K562 (cell line): ENCODE measurements at regions not wholly inside any gene's neighbourhood (a gene's known extent, or its start where the extent isn't known, plus 50 kb on each side); places are given as distances from the start of the nearest gene placed in this dataset.

Experiments used
- ATAC-seq: fragments of 200-7000 bp; cut with Tn5 transposase; 3 replicates; pipeline ENCODE4 v1.9.1; 2020; ENCODE audit warnings: moderate library complexity
- BruUV-seq: library from RNA; stranded (reverse); fragments of 400-500 nt; replicated peaks from 2 replicates; lab custom pipeline; 2021; lab: Mats Ljungman, UMichigan
- CTCF ChIA-PET: fragments of 300-600 bp; formaldehyde crosslinking; extraction: SDS; loops from one replicate; lab custom pipeline; 2021; ENCODE audit warnings: low intra/inter-chr PET ratio; lab: Yijun Ruan, JAX
- POLR2A ChIA-PET: fragments of 300-600, 350-650 bp; sonication (Branson Sonifier 250); formaldehyde crosslinking; extraction: SDS; loops from one replicate; lab custom pipeline; 2021; ENCODE audit warnings: antibody characterized with exemption, inconsistent platforms; lab: Yijun Ruan, JAX
- DNase-seq, 4 experiments: peaks; one replicate each; pipeline versions ENCODE4 v3.0.0 to v3.0.0-alpha.2; 2011 to 2018; ENCODE audit warnings: low spot score in 3 of 4, mixed read lengths in 3 of 4; ENCODE audit errors: extremely low read depth in 1 of 4
- FAIRE-seq: peaks from 2 replicates; lab custom pipeline; 2011; peaks lifted over from hg19 to GRCh38; lab: Jason Lieb, UNC
- H2AFZ ChIP-seq: 2 replicates; pipeline ENCODE4 v1.6.0; 2011; ENCODE audit warnings: low read depth, low read length, control low read depth, inconsistent platforms
- H3K27ac ChIP-seq: fragments of 200-600 bp; 3 replicates; pipeline ENCODE4 v1.8.0; 2011; ENCODE audit warnings: low read depth, mild to moderate bottlenecking, control low read depth, inconsistent platforms, low read length, moderate library complexity, mixed read lengths; ENCODE audit errors: extremely low read depth
- H3K27me3 ChIP-seq, 2 experiments: fragments of 300-600 bp in 1 of 2; 2 replicates in 1 of 2; 3 replicates in 1 of 2; pipeline versions ENCODE4 v1.6.0 to v1.8.0; 2011; ENCODE audit warnings: inconsistent platforms in 2 of 2, low read length in 2 of 2, mild to moderate bottlenecking in 1 of 2, mixed read lengths in 1 of 2, moderate library complexity in 1 of 2; ENCODE audit not compliant: control insufficient read depth in 2 of 2, insufficient read depth in 2 of 2
- H3K36me3 ChIP-seq: fragments of 300-600 bp; 3 replicates; pipeline ENCODE4 v1.8.0; 2011; ENCODE audit warnings: mild to moderate bottlenecking, low read length, inconsistent platforms; ENCODE audit not compliant: control insufficient read depth, insufficient read depth
- H3K4me1 ChIP-seq, 2 experiments: fragments of 200-600 bp in 1 of 2; replicated peaks in 1 of 2; 2 replicates in 1 of 2; 3 replicates in 1 of 2; pipeline versions ENCODE4 v1.5.1 to v1.8.0; 2011; ENCODE audit warnings: inconsistent platforms in 2 of 2, low read length in 2 of 2, mild to moderate bottlenecking in 1 of 2, mixed read lengths in 1 of 2, moderate library complexity in 1 of 2; ENCODE audit not compliant: control insufficient read depth in 2 of 2, insufficient read depth in 2 of 2
- H3K4me2 ChIP-seq: 2 replicates; pipeline ENCODE4 v1.6.1; 2011; ENCODE audit warnings: low read length, control low read depth, inconsistent platforms, mixed read lengths; ENCODE audit not compliant: insufficient read depth
- H3K4me3 ChIP-seq: fragments of 200-600 bp; sonication (generic), shearing (Covaris generic); 2 replicates; pipeline ENCODE4 v1.5.1; 2016; ENCODE audit warnings: control low read depth, inconsistent platforms
- H3K79me2 ChIP-seq: fragments of 200-600 bp; 3 replicates; pipeline ENCODE4 v1.8.0; 2011; ENCODE audit warnings: low read length, inconsistent platforms; ENCODE audit not compliant: control insufficient read depth, insufficient read depth
- H3K9ac ChIP-seq, 2 experiments: 2 replicates each; pipeline versions ENCODE4 v1.6.0 to v1.6.1; 2011; ENCODE audit warnings: low read depth in 2 of 2, low read length in 2 of 2, control low read depth in 1 of 2, inconsistent platforms in 1 of 2, mild to moderate bottlenecking in 1 of 2, mixed read lengths in 1 of 2; ENCODE audit not compliant: insufficient read depth in 1 of 2
- H3K9me1 ChIP-seq: one replicate; pipeline ENCODE4 v1.6.0; 2011; ENCODE audit warnings: inconsistent platforms, mild to moderate bottlenecking, low read length, moderate library complexity; ENCODE audit not compliant: control insufficient read depth, insufficient read depth
- H3K9me3 ChIP-seq: replicated peaks from 2 replicates; pipeline ENCODE4 v1.5.1; 2011; ENCODE audit warnings: low read depth, low read length, inconsistent platforms; ENCODE audit not compliant: control insufficient read depth, insufficient read depth
- H4K20me1 ChIP-seq: replicated peaks from 2 replicates; pipeline ENCODE4 v1.6.1; 2011; ENCODE audit warnings: low read length, inconsistent platforms, mixed read lengths; ENCODE audit not compliant: control insufficient read depth, insufficient read depth
- BRCA1 ChIP-seq, 2 experiments: fragments of 450-650 bp in 1 of 2; sonication (generic) in 1 of 2; formaldehyde crosslinking in 1 of 2; IDR thresholded peaks; 2 replicates each; pipeline versions ENCODE4 v1.5.0 to v1.6.1; 2017 to 2020; ENCODE audit warnings: mild to moderate bottlenecking in 1 of 2, missing genetic modification reagents in 1 of 2
- CBX5 ChIP-seq: IDR thresholded peaks from 2 replicates; pipeline ENCODE4 v1.6.1; 2014; ENCODE audit warnings: low read depth, borderline replicate concordance
- CGGBP1 ChIP-seq: fragments of 250-450 bp; sonication (Bioruptor Pico); IDR thresholded peaks from 2 replicates; pipeline ENCODE4 v1.9.0; 2021; ENCODE audit warnings: mild to moderate bottlenecking
- E2F8 ChIP-seq: fragments of 450-650 bp; IDR thresholded peaks from 2 replicates; pipeline ENCODE4 v1.7.1; 2018; ENCODE audit warnings: mild to moderate bottlenecking, low read depth; ENCODE audit not compliant: partially characterized antibody
- ELK1 ChIP-seq: sonication (generic); formaldehyde crosslinking; IDR thresholded peaks from 2 replicates; pipeline ENCODE4 v1.8.1; 2022; ENCODE audit warnings: missing genetic modification reagents
- NRF1 ChIP-seq, 2 experiments: fragments of 450-650 bp; IDR thresholded peaks in 1 of 2; conservative IDR thresholded peaks in 1 of 2; 2 replicates each; pipeline ENCODE4 v1.6.1; 2014; ENCODE audit warnings: mild to moderate bottlenecking in 2 of 2
- ZHX1 ChIP-seq: fragments of 150-350 bp; conservative IDR thresholded peaks from 2 replicates; pipeline ENCODE4 v1.6.1; 2014; ENCODE audit warnings: low read length
- ZNF174 ChIP-seq: fragments of 250-450 bp; sonication (Bioruptor Pico); IDR thresholded peaks from 2 replicates; pipeline ENCODE4 v1.4.0; 2020; ENCODE audit warnings: mild to moderate bottlenecking
- WGBS: fragments of 100-300 bp; shearing (Covaris generic); methylation state at CpG from one replicate; pipeline ENCODE4 v1.1.6; 2016; ENCODE audit warnings: low coverage, mixed read lengths; ENCODE audit not compliant: insufficient coverage; ENCODE audit errors: missing lambda C conversion rate; 5-methylcytosine and 5-hydroxymethylcytosine counted together
- in situ Hi-C: fragments of 300-500 bp; cut with MboI; formaldehyde crosslinking; loops from 4 replicates; pipeline ENCODE4 v1.15.0; 2018; ENCODE audit warnings: inconsistent platforms, mixed read lengths
- intact Hi-C: fragments of 100-400 bp; cut with micrococcal nuclease; formaldehyde crosslinking; loops from 2 replicates; pipeline ENCODE4 v1.14.2; 2022

- no peak for TF ChIP-seq ZHX1
- no peak for TF ChIP-seq NRF1 (conservative IDR thresholded peaks at IDR 0.05 in 1 of 2, IDR thresholded peaks at IDR 0.05 in 1 of 2)
Measured at GRCh38 chr16:63311313-63311712, 1275.1 kb upstream of the CDH8 start (continued).

- intact Hi-C loops (no loop called here), in situ Hi-C loops (no loop called here)
- no peak overlapping the region for H3K9ac ChIP-seq
- H3K4me2 ChIP-seq = no peak overlapping the region
- WGBS = 0% methylated on average over 2 of the region's 2 CpGs
- TF ChIP-seq CBX5 (no peak), ELK1 (no peak), ZNF174 (no peak), BRCA1 (IDR thresholded peaks at IDR 0.05) (no peak), BRCA1 (CRISPR knock-in tag; IDR thresholded peaks at IDR 0.05) (no peak), E2F8 (no peak), CGGBP1 (CRISPR knock-in tag) (no peak)
- no peak for FAIRE-seq
- H3K79me2 ChIP-seq = no peaks in the 10 kb centered on the region
- no peak for ATAC-seq
- H3K36me3 ChIP-seq = no peaks in the 10 kb centered on the region
- ChIA-PET CTCF (no interaction called here), POLR2A (no interaction called here)
- H3K9me1 ChIP-seq = no peaks in the 10 kb centered on the region
- BruUV-seq = no TSS peak
- H3K4me1 ChIP-seq = no peaks in the 10 kb centered on the region
- DNase-seq = no peak
- H4K20me1 ChIP-seq = no peaks in the 10 kb centered on the region
- H2AFZ ChIP-seq = no peak overlapping the region
- H3K4me3 ChIP-seq = no peak overlapping the region
- H3K9me3 ChIP-seq = no peaks in the 10 kb centered on the region
- H3K27me3 ChIP-seq = no peaks in the 10 kb centered on the region
- H3K27ac ChIP-seq = no peak overlapping the region
Measured at GRCh38 chr16:63302811-63303210, 1266.6 kb upstream of the CDH8 start.
